GM23338 (cell line): ENCODE measurements at regions not wholly inside any gene's neighbourhood (a gene's known extent, or its start where the extent isn't known, plus 50 kb on each side); places are given as distances from the start of the nearest gene placed in this dataset.

ENCODE experiments used
- ATAC-seq: fragments of 200-7000 bp; cut with Tn5 transposase; 3 replicates; pipeline ENCODE4 v1.9.1; 2020
- DNase-seq: peaks from one replicate; pipeline ENCODE4 v3.0.0-alpha.2; 2015; ENCODE audit warnings: low spot score
- H2AFZ ChIP-seq: fragments of 200-600 bp; sonication (generic); 2 replicates; pipeline ENCODE4 v1.8.0; 2016; ENCODE audit warnings: antibody characterized with exemption, mild to moderate bottlenecking, moderate library complexity
- H3F3A ChIP-seq: fragments of 200-600 bp; sonication (generic); replicated peaks from 2 replicates; pipeline ENCODE4 v1.8.0; 2017; ENCODE audit warnings: antibody characterized with exemption, mixed run types, low read depth
- H3K27ac ChIP-seq: fragments of 200-600 bp; sonication (generic); 2 replicates; pipeline ENCODE4 v1.6.1; 2016; ENCODE audit warnings: low read depth
- H3K27me3 ChIP-seq: fragments of 200-600 bp; sonication (generic); 2 replicates; pipeline ENCODE4 v1.8.0; 2016; ENCODE audit warnings: mild to moderate bottlenecking, mixed run types, moderate library complexity; ENCODE audit not compliant: insufficient read depth
- H3K36me3 ChIP-seq: fragments of 200-600 bp; sonication (generic); 2 replicates; pipeline ENCODE4 v1.8.0; 2016; ENCODE audit warnings: mild to moderate bottlenecking; ENCODE audit not compliant: insufficient read depth
- H3K4me1 ChIP-seq: fragments of 200-600 bp; sonication (generic); 2 replicates; pipeline ENCODE4 v1.8.0; 2016; ENCODE audit warnings: mild to moderate bottlenecking, moderate library complexity; ENCODE audit not compliant: insufficient read depth
- H3K4me2 ChIP-seq: fragments of 200-600 bp; sonication (generic); 2 replicates; pipeline ENCODE4 v1.7.1; 2017; ENCODE audit warnings: mixed run types
- H3K4me3 ChIP-seq: fragments of 200-600 bp; sonication (generic); 2 replicates; pipeline ENCODE4 v1.6.1; 2016; ENCODE audit warnings: mixed run types
- H3K79me2 ChIP-seq: fragments of 200-600 bp; sonication (generic); replicated peaks from 2 replicates; pipeline ENCODE4 v1.8.0; 2017; ENCODE audit warnings: mild to moderate bottlenecking; ENCODE audit not compliant: insufficient read depth
- H3K9me2 ChIP-seq: fragments of 200-600 bp; sonication (generic); 2 replicates; pipeline ENCODE4 v1.8.0; 2017; ENCODE audit not compliant: insufficient read depth
- H4K20me1 ChIP-seq: fragments of 200-600 bp; sonication (generic); replicated peaks from 2 replicates; pipeline ENCODE4 v1.8.0; 2017; ENCODE audit warnings: mild to moderate bottlenecking; ENCODE audit not compliant: insufficient read depth
- H3K27ac Mint-ChIP-seq: 2 replicates; pipeline ENCODE4 v1.8.0; 2020; ENCODE audit warnings: inconsistent platforms, mild to moderate bottlenecking, moderate library complexity, mixed read lengths
- H3K27me3 Mint-ChIP-seq: 3 replicates; pipeline ENCODE4 v1.8.0; 2022; ENCODE audit warnings: low read depth, mild to moderate bottlenecking, moderate library complexity, mixed read lengths, inconsistent platforms; ENCODE audit not compliant: insufficient read depth, poor library complexity
- H3K36me3 Mint-ChIP-seq: 3 replicates; pipeline ENCODE4 v1.8.0; 2021; ENCODE audit warnings: low read depth, mild to moderate bottlenecking, inconsistent platforms, moderate library complexity, mixed read lengths
- H3K4me1 Mint-ChIP-seq: 3 replicates; pipeline ENCODE4 v1.8.0; 2020; ENCODE audit warnings: mild to moderate bottlenecking, inconsistent platforms, mixed read lengths
- H3K4me3 Mint-ChIP-seq: 3 replicates; pipeline ENCODE4 v1.8.0; 2021; ENCODE audit warnings: moderate library complexity, mild to moderate bottlenecking, inconsistent platforms, mixed read lengths
- H3K9me3 Mint-ChIP-seq: 3 replicates; pipeline ENCODE4 v1.8.0; 2020; ENCODE audit warnings: moderate library complexity, mild to moderate bottlenecking, inconsistent platforms, mixed read lengths
- CREB1 ChIP-seq: fragments of 250-450 bp; sonication (Bioruptor Pico); IDR thresholded peaks from 2 replicates; pipeline ENCODE4 v1.5.0; 2020; ENCODE audit warnings: low read depth, mild to moderate bottlenecking, moderate library complexity
- EZH2 ChIP-seq: fragments of 200-600 bp; sonication (generic); IDR thresholded peaks from one replicate; pipeline ENCODE4 v1.8.0; 2017; ENCODE audit warnings: antibody characterized with exemption, mild to moderate bottlenecking, low read depth; ENCODE audit not compliant: unreplicated experiment
- EZH2phosphoT487 ChIP-seq: fragments of 200-600 bp; sonication (generic); IDR thresholded peaks from one replicate; pipeline ENCODE4 v1.8.1; 2018; ENCODE audit warnings: antibody characterized with exemption; ENCODE audit not compliant: unreplicated experiment
- JUNB ChIP-seq: IDR thresholded peaks from one replicate; pipeline ENCODE4 v1.6.1; 2016; ENCODE audit warnings: antibody characterized with exemption; ENCODE audit not compliant: unreplicated experiment
- NANOG ChIP-seq: IDR thresholded peaks from 2 replicates; pipeline ENCODE4 v1.6.1; 2016; ENCODE audit warnings: antibody characterized with exemption, borderline replicate concordance
- POLR2AphosphoS5 ChIP-seq: IDR thresholded peaks from 2 replicates; pipeline ENCODE4 v1.6.1; 2016; ENCODE audit warnings: antibody characterized with exemption, low read depth
- STAT1 ChIP-seq: IDR thresholded peaks from one replicate; pipeline ENCODE4 v1.6.1; 2016; ENCODE audit warnings: antibody characterized with exemption; ENCODE audit not compliant: unreplicated experiment
- ZNF114 ChIP-seq: fragments of 250-450 bp; sonication (Bioruptor Pico); IDR thresholded peaks from 2 replicates; pipeline ENCODE4 v1.5.0; 2020; ENCODE audit warnings: mild to moderate bottlenecking, moderate library complexity
- ZNF331 ChIP-seq: fragments of 250-450 bp; sonication (Bioruptor Pico); IDR thresholded peaks from 2 replicates; pipeline ENCODE4 v1.5.0; 2020; ENCODE audit warnings: low read depth, mild to moderate bottlenecking, moderate library complexity
- TF ChIP-seq, protein P1 (sequence below): IDR thresholded peaks from 2 replicates; pipeline ENCODE4 v1.6.1; 2016; ENCODE audit warnings: antibody characterized with exemption
- TF ChIP-seq, protein P2 (sequence below): fragments of 250-450 bp; sonication (Bioruptor Pico); IDR thresholded peaks from 2 replicates; pipeline ENCODE4 v1.5.0; 2020; ENCODE audit warnings: mild to moderate bottlenecking, moderate library complexity
- TF ChIP-seq, protein P3 (sequence below), 2 experiments: fragments of 200-600 bp in 1 of 2; sonication (generic) in 1 of 2; conservative IDR thresholded peaks; 2 replicates each; pipeline versions ENCODE4 v1.5.1 to v1.6.1; 2016 to 2017; ENCODE audit warnings: antibody characterized with exemption in 2 of 2, low read depth in 2 of 2, mild to moderate bottlenecking in 2 of 2, moderate library complexity in 1 of 2

DNA sequence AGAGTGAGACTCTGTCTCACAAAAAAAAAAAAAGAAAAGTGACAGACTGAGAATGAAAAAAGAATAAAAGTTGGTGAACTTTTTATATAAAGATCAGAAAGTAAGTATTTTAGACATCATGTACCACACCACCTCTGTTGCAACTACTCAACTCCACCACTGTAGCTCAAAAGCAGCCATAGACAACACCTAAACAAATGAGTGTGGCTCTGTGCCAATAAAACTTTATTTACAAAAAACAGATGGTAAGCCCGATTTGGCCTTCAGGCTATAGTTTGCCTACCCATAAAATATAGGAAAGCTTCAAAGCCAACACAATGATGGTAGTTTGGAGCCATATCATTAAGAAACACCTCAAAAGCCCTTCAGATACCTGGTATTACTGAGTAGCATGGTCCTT lies 154.5 kb upstream of the FOXN3 start:
- ATAC-seq (no peak), DNase-seq (no peak)
- peaks cover 32% of the 10 kb centered on the region; the same call in 2 of the 3 replicates for H3K36me3 Mint-ChIP-seq
- no peak overlapping the region for H3K27ac Mint-ChIP-seq
- Histone ChIP-seq H3K27ac (peak overlapping the region; percentile 45; the same call in 1 of the 2 replicates), H3K4me3 (no peak overlapping the region), H3K36me3 (no peaks in the 10 kb centered on the region), H3K4me1 (peaks cover 28% of the 10 kb centered on the region), H3F3A (no peaks in the 10 kb centered on the region), H3K4me2 (no peak overlapping the region), H3K79me2 (peaks cover 95% of the 10 kb centered on the region), H3K9me2 (no peaks in the 10 kb centered on the region), H2AFZ (no peak overlapping the region), H4K20me1 (0 out of 2 replicates have a peak, but pooled peaks cover 14% of the 10 kb centered on the region), H3K27me3 (no peaks in the 10 kb centered on the region)
- H3K4me3 Mint-ChIP-seq, result no peak overlapping the region
- H3K4me1 Mint-ChIP-seq, result peaks cover 55% of the 10 kb centered on the region
- H3K9me3 Mint-ChIP-seq, result peaks cover 3% of the 10 kb centered on the region; the same call in 2 of the 3 replicates
- no peak for TF ChIP-seq STAT1
- TF ChIP-seq, protein P1, sequence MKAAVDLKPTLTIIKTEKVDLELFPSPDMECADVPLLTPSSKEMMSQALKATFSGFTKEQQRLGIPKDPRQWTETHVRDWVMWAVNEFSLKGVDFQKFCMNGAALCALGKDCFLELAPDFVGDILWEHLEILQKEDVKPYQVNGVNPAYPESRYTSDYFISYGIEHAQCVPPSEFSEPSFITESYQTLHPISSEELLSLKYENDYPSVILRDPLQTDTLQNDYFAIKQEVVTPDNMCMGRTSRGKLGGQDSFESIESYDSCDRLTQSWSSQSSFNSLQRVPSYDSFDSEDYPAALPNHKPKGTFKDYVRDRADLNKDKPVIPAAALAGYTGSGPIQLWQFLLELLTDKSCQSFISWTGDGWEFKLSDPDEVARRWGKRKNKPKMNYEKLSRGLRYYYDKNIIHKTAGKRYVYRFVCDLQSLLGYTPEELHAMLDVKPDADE, result no peak
- no peak for TF ChIP-seq EZH2
- no peak for TF ChIP-seq NANOG
- no peak for TF ChIP-seq ZNF114 (CRISPR knock-in tag)
- H3K27me3 Mint-ChIP-seq, result peaks cover 9% of the 10 kb centered on the region

DNA sequence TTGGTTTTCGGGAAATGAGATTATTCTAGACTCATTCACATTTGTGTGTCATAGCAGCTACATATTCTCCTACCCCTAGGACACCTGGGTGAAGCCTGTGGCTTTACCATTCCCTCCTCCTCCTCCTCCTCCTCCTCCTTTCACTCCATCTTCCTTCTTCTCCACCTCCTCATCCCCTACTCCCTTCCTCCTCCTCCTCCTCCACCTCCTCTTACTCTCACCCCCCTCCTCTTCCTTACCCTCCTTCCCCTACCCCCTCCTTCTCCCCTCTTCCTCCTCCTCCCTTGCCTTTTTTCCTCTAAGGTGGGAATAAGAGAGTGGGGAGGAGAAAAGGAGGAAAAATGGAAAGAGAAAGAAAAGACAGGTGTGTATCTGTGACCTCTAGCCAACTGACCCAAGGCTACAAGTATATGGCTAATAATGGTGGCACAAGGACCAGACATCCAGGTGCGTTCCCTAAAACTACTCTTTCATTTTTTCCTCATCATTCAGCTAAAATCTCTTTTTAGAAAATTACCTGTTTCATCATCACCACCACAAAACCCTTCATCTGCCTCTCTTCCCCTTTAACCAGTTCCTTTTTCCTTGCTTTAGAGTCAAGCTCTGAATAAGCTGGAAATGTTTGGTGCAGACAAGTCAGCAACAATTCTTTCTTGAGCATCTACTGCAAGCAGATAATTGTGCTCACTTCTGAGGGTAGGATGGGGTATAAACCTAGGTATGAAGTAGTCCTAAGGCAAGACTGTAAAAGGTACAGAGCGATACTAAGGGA lies 149.8 kb upstream of the FOXN3 start:
- H3K27ac ChIP-seq, result no peak overlapping the region; the same call in 1 of the 2 replicates
- DNase-seq (no peak), ATAC-seq (no peak)
- Mint-ChIP-seq H3K4me1 (peaks cover 34% of the 10 kb centered on the region), H3K4me3 (no peak overlapping the region; the same call in 2 of the 3 replicates), H3K27me3 (peaks cover 9% of the 10 kb centered on the region), H3K9me3 (peaks cover 17% of the 10 kb centered on the region), H3K27ac (no peak overlapping the region), H3K36me3 (peaks cover 54% of the 10 kb centered on the region)
- H3K27me3 ChIP-seq, result no peaks in the 10 kb centered on the region
- H3F3A ChIP-seq, result 0 out of 2 replicates have a peak, but pooled peaks cover 4% of the 10 kb centered on the region
- H3K79me2 ChIP-seq, result peaks cover 94% of the 10 kb centered on the region
- H3K4me1 ChIP-seq, result peaks cover 32% of the 10 kb centered on the region
- no peak overlapping the region for H3K4me3 ChIP-seq
- H2AFZ ChIP-seq, result no peak overlapping the region
- peaks cover 20% of the 10 kb centered on the region; the same call in 1 of the 2 replicates for H4K20me1 ChIP-seq
- H3K9me2 ChIP-seq, result no peaks in the 10 kb centered on the region
- H3K4me2 ChIP-seq, result no peak overlapping the region
- no peaks in the 10 kb centered on the region for H3K36me3 ChIP-seq
- TF ChIP-seq ZNF114 (CRISPR knock-in tag) (no peak), EZH2phosphoT487 (no peak), CREB1 (CRISPR knock-in tag) (no peak), NANOG (no peak), STAT1 (no peak), POLR2AphosphoS5 (no peak), JUNB (no peak), ZNF331 (CRISPR knock-in tag) (no peak)
- TF ChIP-seq, protein P2, sequence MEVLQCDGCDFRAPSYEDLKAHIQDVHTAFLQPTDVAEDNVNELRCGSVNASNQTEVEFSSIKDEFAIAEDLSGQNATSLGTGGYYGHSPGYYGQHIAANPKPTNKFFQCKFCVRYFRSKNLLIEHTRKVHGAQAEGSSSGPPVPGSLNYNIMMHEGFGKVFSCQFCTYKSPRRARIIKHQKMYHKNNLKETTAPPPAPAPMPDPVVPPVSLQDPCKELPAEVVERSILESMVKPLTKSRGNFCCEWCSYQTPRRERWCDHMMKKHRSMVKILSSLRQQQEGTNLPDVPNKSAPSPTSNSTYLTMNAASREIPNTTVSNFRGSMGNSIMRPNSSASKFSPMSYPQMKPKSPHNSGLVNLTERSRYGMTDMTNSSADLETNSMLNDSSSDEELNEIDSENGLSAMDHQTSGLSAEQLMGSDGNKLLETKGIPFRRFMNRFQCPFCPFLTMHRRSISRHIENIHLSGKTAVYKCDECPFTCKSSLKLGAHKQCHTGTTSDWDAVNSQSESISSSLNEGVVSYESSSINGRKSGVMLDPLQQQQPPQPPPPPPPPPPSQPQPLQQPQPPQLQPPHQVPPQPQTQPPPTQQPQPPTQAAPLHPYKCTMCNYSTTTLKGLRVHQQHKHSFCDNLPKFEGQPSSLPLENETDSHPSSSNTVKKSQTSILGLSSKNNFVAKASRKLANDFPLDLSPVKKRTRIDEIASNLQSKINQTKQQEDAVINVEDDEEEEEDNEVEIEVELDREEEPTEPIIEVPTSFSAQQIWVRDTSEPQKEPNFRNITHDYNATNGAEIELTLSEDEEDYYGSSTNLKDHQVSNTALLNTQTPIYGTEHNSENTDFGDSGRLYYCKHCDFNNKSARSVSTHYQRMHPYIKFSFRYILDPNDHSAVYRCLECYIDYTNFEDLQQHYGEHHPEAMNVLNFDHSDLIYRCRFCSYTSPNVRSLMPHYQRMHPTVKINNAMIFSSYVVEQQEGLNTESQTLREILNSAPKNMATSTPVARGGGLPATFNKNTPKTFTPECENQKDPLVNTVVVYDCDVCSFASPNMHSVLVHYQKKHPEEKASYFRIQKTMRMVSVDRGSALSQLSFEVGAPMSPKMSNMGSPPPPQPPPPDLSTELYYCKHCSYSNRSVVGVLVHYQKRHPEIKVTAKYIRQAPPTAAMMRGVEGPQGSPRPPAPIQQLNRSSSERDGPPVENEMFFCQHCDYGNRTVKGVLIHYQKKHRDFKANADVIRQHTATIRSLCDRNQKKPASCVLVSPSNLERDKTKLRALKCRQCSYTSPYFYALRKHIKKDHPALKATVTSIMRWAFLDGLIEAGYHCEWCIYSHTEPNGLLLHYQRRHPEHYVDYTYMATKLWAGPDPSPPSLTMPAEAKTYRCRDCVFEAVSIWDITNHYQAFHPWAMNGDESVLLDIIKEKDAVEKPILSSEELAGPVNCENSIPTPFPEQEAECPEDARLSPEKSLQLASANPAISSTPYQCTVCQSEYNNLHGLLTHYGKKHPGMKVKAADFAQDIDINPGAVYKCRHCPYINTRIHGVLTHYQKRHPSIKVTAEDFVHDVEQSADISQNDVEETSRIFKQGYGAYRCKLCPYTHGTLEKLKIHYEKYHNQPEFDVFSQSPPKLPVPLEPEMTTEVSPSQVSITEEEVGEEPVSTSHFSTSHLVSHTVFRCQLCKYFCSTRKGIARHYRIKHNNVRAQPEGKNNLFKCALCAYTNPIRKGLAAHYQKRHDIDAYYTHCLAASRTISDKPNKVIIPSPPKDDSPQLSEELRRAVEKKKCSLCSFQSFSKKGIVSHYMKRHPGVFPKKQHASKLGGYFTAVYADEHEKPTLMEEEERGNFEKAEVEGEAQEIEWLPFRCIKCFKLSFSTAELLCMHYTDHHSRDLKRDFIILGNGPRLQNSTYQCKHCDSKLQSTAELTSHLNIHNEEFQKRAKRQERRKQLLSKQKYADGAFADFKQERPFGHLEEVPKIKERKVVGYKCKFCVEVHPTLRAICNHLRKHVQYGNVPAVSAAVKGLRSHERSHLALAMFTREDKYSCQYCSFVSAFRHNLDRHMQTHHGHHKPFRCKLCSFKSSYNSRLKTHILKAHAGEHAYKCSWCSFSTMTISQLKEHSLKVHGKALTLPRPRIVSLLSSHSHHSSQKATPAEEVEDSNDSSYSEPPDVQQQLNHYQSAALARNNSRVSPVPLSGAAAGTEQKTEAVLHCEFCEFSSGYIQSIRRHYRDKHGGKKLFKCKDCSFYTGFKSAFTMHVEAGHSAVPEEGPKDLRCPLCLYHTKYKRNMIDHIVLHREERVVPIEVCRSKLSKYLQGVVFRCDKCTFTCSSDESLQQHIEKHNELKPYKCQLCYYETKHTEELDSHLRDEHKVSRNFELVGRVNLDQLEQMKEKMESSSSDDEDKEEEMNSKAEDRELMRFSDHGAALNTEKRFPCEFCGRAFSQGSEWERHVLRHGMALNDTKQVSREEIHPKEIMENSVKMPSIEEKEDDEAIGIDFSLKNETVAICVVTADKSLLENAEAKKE (CRISPR knock-in tag), result no peak
- TF ChIP-seq, protein P3, sequence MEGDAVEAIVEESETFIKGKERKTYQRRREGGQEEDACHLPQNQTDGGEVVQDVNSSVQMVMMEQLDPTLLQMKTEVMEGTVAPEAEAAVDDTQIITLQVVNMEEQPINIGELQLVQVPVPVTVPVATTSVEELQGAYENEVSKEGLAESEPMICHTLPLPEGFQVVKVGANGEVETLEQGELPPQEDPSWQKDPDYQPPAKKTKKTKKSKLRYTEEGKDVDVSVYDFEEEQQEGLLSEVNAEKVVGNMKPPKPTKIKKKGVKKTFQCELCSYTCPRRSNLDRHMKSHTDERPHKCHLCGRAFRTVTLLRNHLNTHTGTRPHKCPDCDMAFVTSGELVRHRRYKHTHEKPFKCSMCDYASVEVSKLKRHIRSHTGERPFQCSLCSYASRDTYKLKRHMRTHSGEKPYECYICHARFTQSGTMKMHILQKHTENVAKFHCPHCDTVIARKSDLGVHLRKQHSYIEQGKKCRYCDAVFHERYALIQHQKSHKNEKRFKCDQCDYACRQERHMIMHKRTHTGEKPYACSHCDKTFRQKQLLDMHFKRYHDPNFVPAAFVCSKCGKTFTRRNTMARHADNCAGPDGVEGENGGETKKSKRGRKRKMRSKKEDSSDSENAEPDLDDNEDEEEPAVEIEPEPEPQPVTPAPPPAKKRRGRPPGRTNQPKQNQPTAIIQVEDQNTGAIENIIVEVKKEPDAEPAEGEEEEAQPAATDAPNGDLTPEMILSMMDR (conservative IDR thresholded peaks at IDR 0.05; ENCODE audit: low read depth in 2 of 2), result no peak
